ENCODE measurements at regions not wholly inside any gene's neighbourhood (a gene's known extent, or its start where the extent isn't known, plus 50 kb on each side); places are given as distances from the start of the nearest gene placed in this dataset.

- intact Hi-C loops (cut with DNase I), result no loop called here
- TF ChIP-seq, protein P1, sequence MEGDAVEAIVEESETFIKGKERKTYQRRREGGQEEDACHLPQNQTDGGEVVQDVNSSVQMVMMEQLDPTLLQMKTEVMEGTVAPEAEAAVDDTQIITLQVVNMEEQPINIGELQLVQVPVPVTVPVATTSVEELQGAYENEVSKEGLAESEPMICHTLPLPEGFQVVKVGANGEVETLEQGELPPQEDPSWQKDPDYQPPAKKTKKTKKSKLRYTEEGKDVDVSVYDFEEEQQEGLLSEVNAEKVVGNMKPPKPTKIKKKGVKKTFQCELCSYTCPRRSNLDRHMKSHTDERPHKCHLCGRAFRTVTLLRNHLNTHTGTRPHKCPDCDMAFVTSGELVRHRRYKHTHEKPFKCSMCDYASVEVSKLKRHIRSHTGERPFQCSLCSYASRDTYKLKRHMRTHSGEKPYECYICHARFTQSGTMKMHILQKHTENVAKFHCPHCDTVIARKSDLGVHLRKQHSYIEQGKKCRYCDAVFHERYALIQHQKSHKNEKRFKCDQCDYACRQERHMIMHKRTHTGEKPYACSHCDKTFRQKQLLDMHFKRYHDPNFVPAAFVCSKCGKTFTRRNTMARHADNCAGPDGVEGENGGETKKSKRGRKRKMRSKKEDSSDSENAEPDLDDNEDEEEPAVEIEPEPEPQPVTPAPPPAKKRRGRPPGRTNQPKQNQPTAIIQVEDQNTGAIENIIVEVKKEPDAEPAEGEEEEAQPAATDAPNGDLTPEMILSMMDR (IDR thresholded peaks at IDR 0.05), result no peak
- no peak overlapping the region for H3K27ac ChIP-seq
Observed at GRCh38 chr6:54601600-54602300, 244.8 kb upstream of the FAM83B start.

GRCh38 chr6:54602591-54602990 is 244.0 kb upstream of the FAM83B start:
- no peaks in the 10 kb centered on the region for H3K36me3 ChIP-seq
- DNase-seq, result no peak
- TF ChIP-seq, protein P1 (IDR thresholded peaks at IDR 0.05), result no peak
- no peak overlapping the region for H3K27ac ChIP-seq
- no peaks in the 10 kb centered on the region for H3K27me3 ChIP-seq
- no peaks in the 10 kb centered on the region for H3K9me3 ChIP-seq
- H3K4me3 ChIP-seq, result no peak overlapping the region
- intact Hi-C loops (cut with DNase I), result no loop called here
- H3K4me1 ChIP-seq, result no peaks in the 10 kb centered on the region
- no peak overlapping the region for H3K9ac ChIP-seq (ENCODE audit: low read depth in 2 of 2, low read length in 2 of 2)

More at GRCh38 chr6:54601600-54602300, 244.8 kb upstream of the FAM83B start:
- H3K27me3 ChIP-seq, result no peaks in the 10 kb centered on the region
- no peaks in the 10 kb centered on the region for H3K36me3 ChIP-seq
- no peaks in the 10 kb centered on the region for H3K9me3 ChIP-seq
- H3K4me1 ChIP-seq, result no peaks in the 10 kb centered on the region
- H3K4me3 ChIP-seq, result no peak overlapping the region
- DNase-seq, result no peak
- no peak overlapping the region for H3K9ac ChIP-seq (ENCODE audit: low read depth in 2 of 2, low read length in 2 of 2)

- Histone ChIP-seq H3K36me3 (no peaks in the 10 kb centered on the region), H3K9ac (ENCODE audit: low read depth in 2 of 2, low read length in 2 of 2) (no peak overlapping the region), H3K27me3 (no peaks in the 10 kb centered on the region), H3K4me1 (no peaks in the 10 kb centered on the region), H3K9me3 (no peaks in the 10 kb centered on the region), H3K4me3 (no peak overlapping the region), H3K27ac (no peak overlapping the region)
- intact Hi-C loops (cut with DNase I), result no loop called here
- TF ChIP-seq, protein P1 (IDR thresholded peaks at IDR 0.05), result no peak
- no peak for DNase-seq
Observed at GRCh38 chr6:54609981-54610380, 236.6 kb upstream of the FAM83B start.

DNA sequence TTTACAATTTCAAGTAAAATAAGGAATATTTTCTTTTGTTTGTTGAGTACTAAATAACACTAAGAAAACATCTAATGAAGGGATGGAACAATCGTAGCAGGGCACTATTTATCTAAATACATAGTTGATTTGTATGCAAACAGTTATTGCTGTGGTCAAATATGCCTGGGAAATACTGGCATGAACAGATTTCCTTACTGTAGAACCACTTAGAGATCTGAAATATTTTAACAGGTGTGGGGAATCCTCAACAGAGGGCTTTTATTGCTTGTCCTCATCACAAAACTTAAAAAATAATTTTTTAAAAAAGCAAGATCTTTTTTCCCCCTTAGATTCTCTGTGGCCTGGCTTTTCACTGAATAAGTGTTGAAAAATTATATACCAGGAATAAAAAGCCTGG is 233.0 kb upstream of the FAM83B start:
- TF ChIP-seq, protein P1 (IDR thresholded peaks at IDR 0.05), result no peak
- H3K36me3 ChIP-seq, result no peaks in the 10 kb centered on the region
- DNase-seq, result no peak

GRCh38 chr6:54614499-54615195 is 231.9 kb upstream of the FAM83B start:
- TF ChIP-seq, protein P1 (IDR thresholded peaks at IDR 0.05), result no peak
- H3K27me3 ChIP-seq, result no peaks in the 10 kb centered on the region
- no peak overlapping the region for H3K9ac ChIP-seq (ENCODE audit: low read depth in 2 of 2, low read length in 2 of 2)
- H3K4me3 ChIP-seq, result no peak overlapping the region
- intact Hi-C loops (cut with DNase I), result no loop called here
- no peaks in the 10 kb centered on the region for H3K4me1 ChIP-seq
- DNase-seq, result no peak
- no peak overlapping the region for H3K27ac ChIP-seq
- no peaks in the 10 kb centered on the region for H3K36me3 ChIP-seq
- H3K9me3 ChIP-seq, result no peaks in the 10 kb centered on the region

More for the DNA sequence above, 233.0 kb upstream of the FAM83B start:
- H3K9me3 ChIP-seq, result no peaks in the 10 kb centered on the region
- no peaks in the 10 kb centered on the region for H3K4me1 ChIP-seq
- intact Hi-C loops (cut with DNase I), result no loop called here
- H3K4me3 ChIP-seq, result no peak overlapping the region
- H3K27ac ChIP-seq, result no peak overlapping the region
- H3K27me3 ChIP-seq, result no peaks in the 10 kb centered on the region
- no peak overlapping the region for H3K9ac ChIP-seq (ENCODE audit: low read depth in 2 of 2, low read length in 2 of 2)
